OCI-LY7 (cell line): ENCODE measurements at regions not wholly inside any gene's neighbourhood (a gene's known extent, or its start where the extent isn't known, plus 50 kb on each side); places are given as distances from the start of the nearest gene placed in this dataset.

Experiments
- CTCF ChIP-seq: fragments of 200-600 bp; sonication (generic); conservative IDR thresholded peaks from 2 replicates; pipeline ENCODE4 v1.5.1; 2014; ENCODE audit warnings: mild to moderate bottlenecking, antibody characterized with exemption, low read length, moderate library complexity, mixed read lengths
- EZH2phosphoT487 ChIP-seq: fragments of 200-600 bp; sonication (generic); IDR thresholded peaks from 2 replicates; pipeline ENCODE4 v1.6.1; 2018; ENCODE audit warnings: low read depth, borderline replicate concordance, mild to moderate bottlenecking, mixed run types, antibody characterized with exemption, low read length, moderate library complexity, mixed read lengths

- no peak for TF ChIP-seq CTCF
- no peak for TF ChIP-seq EZH2phosphoT487
Measured at GRCh38 chr16:27677263-27677662, 127.3 kb downstream of the KATNIP start.
